ENCODE measurements at regions not wholly inside any gene's neighbourhood (a gene's known extent, or its start where the extent isn't known, plus 50 kb on each side); places are given as distances from the start of the nearest gene placed in this dataset.

DNA sequence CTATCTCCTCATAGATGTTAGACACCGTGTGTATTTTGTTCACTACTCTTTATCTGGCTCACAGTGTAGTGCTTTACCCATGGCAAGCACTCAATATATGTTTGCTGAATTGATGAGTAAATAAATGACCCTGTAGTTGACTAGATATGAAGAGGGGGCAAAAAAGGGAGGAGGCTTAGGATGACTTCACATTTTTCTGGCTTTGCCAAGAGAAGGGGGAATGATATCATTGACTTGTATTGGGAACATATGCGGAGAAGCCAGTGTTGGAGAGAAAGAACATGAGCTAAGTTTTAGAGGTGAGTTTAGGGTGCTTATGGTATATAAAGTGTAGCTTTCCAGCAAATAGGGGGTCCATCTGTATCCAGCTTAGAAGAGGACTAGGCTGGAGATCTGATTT is 145.5 kb downstream of the TENT5C start:
- no peak for DNase-seq (ENCODE audit: low spot score)
- Histone ChIP-seq H3K27ac (no peak overlapping the region), H3K9me2 (replicated peaks; ENCODE audit: insufficient read depth) (no peaks in the 10 kb centered on the region), H3K36me3 (replicated peaks; ENCODE audit: insufficient read depth, low read depth) (no peaks in the 10 kb centered on the region), H3K27me3 (no peaks in the 10 kb centered on the region), H3K9me3 (ENCODE audit: low read depth) (no peaks in the 10 kb centered on the region), H3K4me3 (no peak overlapping the region), H3K79me2 (no peaks in the 10 kb centered on the region), H4K20me1 (ENCODE audit: insufficient read depth, poor library complexity, severe bottlenecking) (no peaks in the 10 kb centered on the region), H3K4me2 (no peak overlapping the region), H3K4me1 (ENCODE audit: insufficient read depth) (peaks cover 9% of the 10 kb centered on the region), H2AFZ (no peak overlapping the region)
- TF ChIP-seq EZH2phosphoT487 (IDR thresholded peaks at IDR 0.05; ENCODE audit: low read depth, severe bottlenecking, unreplicated experiment) (no peak), EZH2 (IDR thresholded peaks at IDR 0.05; ENCODE audit: borderline replicate concordance) (no peak)
- TF ChIP-seq, protein P1, sequence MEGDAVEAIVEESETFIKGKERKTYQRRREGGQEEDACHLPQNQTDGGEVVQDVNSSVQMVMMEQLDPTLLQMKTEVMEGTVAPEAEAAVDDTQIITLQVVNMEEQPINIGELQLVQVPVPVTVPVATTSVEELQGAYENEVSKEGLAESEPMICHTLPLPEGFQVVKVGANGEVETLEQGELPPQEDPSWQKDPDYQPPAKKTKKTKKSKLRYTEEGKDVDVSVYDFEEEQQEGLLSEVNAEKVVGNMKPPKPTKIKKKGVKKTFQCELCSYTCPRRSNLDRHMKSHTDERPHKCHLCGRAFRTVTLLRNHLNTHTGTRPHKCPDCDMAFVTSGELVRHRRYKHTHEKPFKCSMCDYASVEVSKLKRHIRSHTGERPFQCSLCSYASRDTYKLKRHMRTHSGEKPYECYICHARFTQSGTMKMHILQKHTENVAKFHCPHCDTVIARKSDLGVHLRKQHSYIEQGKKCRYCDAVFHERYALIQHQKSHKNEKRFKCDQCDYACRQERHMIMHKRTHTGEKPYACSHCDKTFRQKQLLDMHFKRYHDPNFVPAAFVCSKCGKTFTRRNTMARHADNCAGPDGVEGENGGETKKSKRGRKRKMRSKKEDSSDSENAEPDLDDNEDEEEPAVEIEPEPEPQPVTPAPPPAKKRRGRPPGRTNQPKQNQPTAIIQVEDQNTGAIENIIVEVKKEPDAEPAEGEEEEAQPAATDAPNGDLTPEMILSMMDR (IDR thresholded peaks at IDR 0.05; ENCODE audit: poor library complexity): no peak
- WGBS (ENCODE audit: low lambda C conversion rate, missing lambda C conversion rate): 88% methylated on average over 2 of the region's 2 CpGs

DNA sequence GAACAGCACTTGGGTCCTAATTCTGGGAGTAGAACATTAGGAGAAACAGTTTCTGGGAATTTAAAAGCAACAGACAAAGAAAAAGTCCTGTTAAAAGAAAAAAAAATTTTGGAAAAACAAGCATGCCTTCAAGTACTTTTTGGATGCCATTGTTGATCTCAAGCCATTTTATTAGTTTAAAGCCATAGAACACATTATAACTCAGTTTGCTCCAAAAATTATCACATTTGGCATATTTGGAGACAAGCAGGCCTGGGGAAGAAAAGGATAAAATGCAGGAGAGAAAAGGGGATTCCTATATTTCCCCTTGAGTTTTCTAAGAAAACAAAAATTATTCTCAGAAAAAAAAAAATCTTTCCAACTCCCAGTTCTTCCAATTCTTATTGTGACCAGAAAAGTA is 146.8 kb downstream of the TENT5C start:
- peaks cover 9% of the 10 kb centered on the region for H3K4me1 ChIP-seq (ENCODE audit: insufficient read depth)
- H3K4me2 ChIP-seq: no peak overlapping the region
- H3K27ac ChIP-seq: no peak overlapping the region
- H3K79me2 ChIP-seq: no peaks in the 10 kb centered on the region
- DNase-seq (ENCODE audit: low spot score): no peak
- H2AFZ ChIP-seq: no peak overlapping the region
- no peaks in the 10 kb centered on the region for H3K9me3 ChIP-seq (ENCODE audit: low read depth)
- H3K9me2 ChIP-seq (replicated peaks; ENCODE audit: insufficient read depth): no peaks in the 10 kb centered on the region
- no peaks in the 10 kb centered on the region for H3K36me3 ChIP-seq (replicated peaks; ENCODE audit: insufficient read depth, low read depth)
- H3K27me3 ChIP-seq: no peaks in the 10 kb centered on the region
- no peak for TF ChIP-seq EZH2 (IDR thresholded peaks at IDR 0.05; ENCODE audit: borderline replicate concordance)
- TF ChIP-seq EZH2phosphoT487 (IDR thresholded peaks at IDR 0.05; ENCODE audit: low read depth, severe bottlenecking, unreplicated experiment): no peak
- TF ChIP-seq, protein P1 (IDR thresholded peaks at IDR 0.05; ENCODE audit: poor library complexity): no peak
- no peak overlapping the region for H3K4me3 ChIP-seq
- H4K20me1 ChIP-seq (ENCODE audit: insufficient read depth, poor library complexity, severe bottlenecking): no peaks in the 10 kb centered on the region

DNA sequence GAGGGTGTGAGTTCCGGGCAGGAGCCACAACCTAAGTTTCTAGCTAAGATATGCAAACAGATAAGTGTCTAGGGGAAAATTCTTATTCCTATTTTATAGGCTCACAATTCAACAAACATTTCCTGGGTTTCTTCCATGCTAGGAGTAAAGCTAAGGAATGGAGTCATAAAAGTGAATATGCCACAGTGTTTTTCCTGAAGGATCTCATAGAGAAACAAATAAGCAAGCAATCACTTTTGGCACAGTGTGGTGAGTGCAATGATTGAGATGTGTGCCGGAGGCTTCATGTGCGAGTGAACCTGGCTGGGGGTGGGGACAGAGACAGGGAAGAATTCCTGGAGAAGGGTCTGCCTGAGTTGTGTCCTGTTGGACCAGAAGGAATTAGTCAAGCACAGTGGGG is 147.4 kb downstream of the TENT5C start:
- DNase-seq (ENCODE audit: low spot score): no peak
- H3K9me3 ChIP-seq (ENCODE audit: low read depth): no peaks in the 10 kb centered on the region
- no peaks in the 10 kb centered on the region for H3K9me2 ChIP-seq (replicated peaks; ENCODE audit: insufficient read depth)
- H3K4me2 ChIP-seq: no peak overlapping the region
- no peak overlapping the region for H3K4me3 ChIP-seq
- H3K4me1 ChIP-seq (ENCODE audit: insufficient read depth): peaks cover 9% of the 10 kb centered on the region
- TF ChIP-seq EZH2 (IDR thresholded peaks at IDR 0.05; ENCODE audit: borderline replicate concordance) (no peak), EZH2phosphoT487 (IDR thresholded peaks at IDR 0.05; ENCODE audit: low read depth, severe bottlenecking, unreplicated experiment) (no peak)
- TF ChIP-seq, protein P1 (IDR thresholded peaks at IDR 0.05; ENCODE audit: poor library complexity): no peak
- H3K27me3 ChIP-seq: no peaks in the 10 kb centered on the region
- 45% methylated on average over 3 of the region's 3 CpGs for WGBS (ENCODE audit: low lambda C conversion rate, missing lambda C conversion rate)
- no peak overlapping the region for H3K27ac ChIP-seq
- H4K20me1 ChIP-seq (ENCODE audit: insufficient read depth, poor library complexity, severe bottlenecking): no peaks in the 10 kb centered on the region
- H3K79me2 ChIP-seq: no peaks in the 10 kb centered on the region
- no peaks in the 10 kb centered on the region for H3K36me3 ChIP-seq (replicated peaks; ENCODE audit: insufficient read depth, low read depth)
- no peak overlapping the region for H2AFZ ChIP-seq

DNA sequence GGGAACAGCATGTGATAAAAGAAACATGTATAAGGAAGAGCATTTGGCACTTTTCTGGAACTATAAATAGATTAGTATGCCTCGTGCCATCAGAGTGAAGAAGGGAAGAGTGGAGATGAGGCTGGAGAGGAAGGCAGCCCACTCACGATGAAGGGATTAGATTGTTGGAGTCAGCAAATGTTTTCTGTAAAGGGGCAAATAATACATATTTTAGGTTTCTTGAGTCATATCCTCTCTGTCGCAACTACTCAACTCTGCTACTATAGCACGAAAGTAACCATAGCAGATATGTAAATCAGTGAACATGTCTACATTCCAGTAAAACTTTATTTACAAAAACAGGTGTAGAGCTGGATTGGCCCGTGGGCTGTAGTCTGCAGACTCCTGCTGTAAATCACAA is 147.8 kb downstream of the TENT5C start:
- H3K4me3 ChIP-seq: no peak overlapping the region
- TF ChIP-seq EZH2 (IDR thresholded peaks at IDR 0.05; ENCODE audit: borderline replicate concordance): no peak
- TF ChIP-seq EZH2phosphoT487 (IDR thresholded peaks at IDR 0.05; ENCODE audit: low read depth, severe bottlenecking, unreplicated experiment): no peak
- TF ChIP-seq, protein P1 (IDR thresholded peaks at IDR 0.05; ENCODE audit: poor library complexity): no peak
- 59% methylated on average over 5 of the region's 5 CpGs for WGBS (ENCODE audit: low lambda C conversion rate, missing lambda C conversion rate)

More for the DNA sequence above, 147.8 kb downstream of the TENT5C start:
- DNase-seq (ENCODE audit: low spot score): no peak
- Histone ChIP-seq H4K20me1 (ENCODE audit: insufficient read depth, poor library complexity, severe bottlenecking) (no peaks in the 10 kb centered on the region), H3K36me3 (replicated peaks; ENCODE audit: insufficient read depth, low read depth) (no peaks in the 10 kb centered on the region), H3K79me2 (no peaks in the 10 kb centered on the region), H3K27me3 (no peaks in the 10 kb centered on the region), H3K9me2 (replicated peaks; ENCODE audit: insufficient read depth) (no peaks in the 10 kb centered on the region), H2AFZ (no peak overlapping the region), H3K9me3 (ENCODE audit: low read depth) (no peaks in the 10 kb centered on the region), H3K27ac (no peak overlapping the region), H3K4me1 (ENCODE audit: insufficient read depth) (peaks cover 9% of the 10 kb centered on the region), H3K4me2 (peak overlapping the region; percentile 70)

All from hepatocyte (in vitro differentiated cells).